Epithelial cell of prostate (primary cell): ENCODE measurements at regions not wholly inside any gene's neighbourhood (a gene's known extent, or its start where the extent isn't known, plus 50 kb on each side); places are given as distances from the start of the nearest gene placed in this dataset.
A peak's percentile ranks its signal among the peaks of the same experiment; 100 is the strongest.

Experiments
- DNase-seq: peaks from one replicate; pipeline ENCODE4 v3.0.0-alpha.2; 2011; ENCODE audit warnings: low read depth, low spot score
- H3K27ac ChIP-seq: fragments of 450-650 bp; 2 replicates; pipeline ENCODE4 v1.5.1; 2017; ENCODE audit warnings: mild to moderate bottlenecking

- no peak for DNase-seq
- no peak overlapping the region for H3K27ac ChIP-seq
These were observed 271.6 kb upstream of the ARRDC4 start for GRCh38 chr15:97688886-97689285.

- no peak for DNase-seq
- peak overlapping the region; percentile 5 for H3K27ac ChIP-seq
These were observed 269.4 kb upstream of the ARRDC4 start for GRCh38 chr15:97691078-97691477.

GRCh38 chr15:97691799-97692198, 268.7 kb upstream of the ARRDC4 start:
- H3K27ac ChIP-seq: peak overlapping the region; percentile 5
- DNase-seq: peak; percentile 24

GRCh38 chr15:97692301-97693015, 268.0 kb upstream of the ARRDC4 start:
- DNase-seq: no peak
- no peak overlapping the region for H3K27ac ChIP-seq

- no peak for DNase-seq
- no peak overlapping the region for H3K27ac ChIP-seq
These were observed 266.0 kb upstream of the ARRDC4 start for GRCh38 chr15:97694456-97694855.

- H3K27ac ChIP-seq: no peak overlapping the region
- DNase-seq: no peak
These were observed 257.1 kb upstream of the ARRDC4 start for GRCh38 chr15:97703400-97703799.

- DNase-seq: no peak
- no peak overlapping the region for H3K27ac ChIP-seq
These were observed 254.4 kb upstream of the ARRDC4 start for GRCh38 chr15:97706059-97706458.

- H3K27ac ChIP-seq: no peak overlapping the region
- no peak for DNase-seq
These were observed 252.3 kb upstream of the ARRDC4 start for GRCh38 chr15:97708252-97708651.

- H3K27ac ChIP-seq: no peak overlapping the region
- no peak for DNase-seq
These were observed 248.0 kb upstream of the ARRDC4 start for GRCh38 chr15:97712530-97712929.

- DNase-seq: no peak
- H3K27ac ChIP-seq: no peak overlapping the region
These were observed 242.7 kb upstream of the ARRDC4 start for GRCh38 chr15:97717806-97718205.

- H3K27ac ChIP-seq: no peak overlapping the region
These were observed 242.0 kb upstream of the ARRDC4 start for GRCh38 chr15:97718509-97718908.

GRCh38 chr15:97728791-97729190, 231.7 kb upstream of the ARRDC4 start:
- H3K27ac ChIP-seq: no peak overlapping the region
- DNase-seq: no peak

More at GRCh38 chr15:97718509-97718908, 242.0 kb upstream of the ARRDC4 start:
- DNase-seq: no peak

- no peak overlapping the region for H3K27ac ChIP-seq
- DNase-seq: no peak
These were observed 231.2 kb upstream of the ARRDC4 start for GRCh38 chr15:97729270-97729669.

GRCh38 chr15:97730315-97730714, 230.2 kb upstream of the ARRDC4 start:
- no peak overlapping the region for H3K27ac ChIP-seq
- no peak for DNase-seq

- DNase-seq: no peak
- no peak overlapping the region for H3K27ac ChIP-seq
These were observed 228.6 kb upstream of the ARRDC4 start for GRCh38 chr15:97731859-97732258.

- no peak overlapping the region for H3K27ac ChIP-seq
- no peak for DNase-seq
These were observed 227.1 kb upstream of the ARRDC4 start for GRCh38 chr15:97733373-97733772.

- H3K27ac ChIP-seq: no peak overlapping the region
- no peak for DNase-seq
These were observed 223.8 kb upstream of the ARRDC4 start for GRCh38 chr15:97736748-97737147.

- H3K27ac ChIP-seq: no peak overlapping the region
- no peak for DNase-seq
These were observed 214.9 kb upstream of the ARRDC4 start for GRCh38 chr15:97745481-97746071.

- no peak overlapping the region for H3K27ac ChIP-seq
- DNase-seq: no peak
These were observed 213.2 kb upstream of the ARRDC4 start for GRCh38 chr15:97747342-97747741.

- DNase-seq: no peak
- H3K27ac ChIP-seq: no peak overlapping the region
These were observed 211.9 kb upstream of the ARRDC4 start for GRCh38 chr15:97748576-97748975.

- H3K27ac ChIP-seq: no peak overlapping the region
These were observed 210.4 kb upstream of the ARRDC4 start for GRCh38 chr15:97750060-97750459.

GRCh38 chr15:97755726-97756125, 204.8 kb upstream of the ARRDC4 start:
- no peak overlapping the region for H3K27ac ChIP-seq
- no peak for DNase-seq

More at GRCh38 chr15:97750060-97750459, 210.4 kb upstream of the ARRDC4 start:
- DNase-seq: no peak
